Astrocyte (in vitro differentiated cells and primary cell): ENCODE measurements at regions not wholly inside any gene's neighbourhood (a gene's known extent, or its start where the extent isn't known, plus 50 kb on each side); places are given as distances from the start of the nearest gene placed in this dataset.

ENCODE experiments used
- DNase-seq: peaks from one replicate; pipeline ENCODE4 v3.0.0-alpha.2; 2010; ENCODE audit warnings: low read depth
- FAIRE-seq: peaks from 2 replicates; lab custom pipeline; 2011; peaks lifted over from hg19 to GRCh38; lab: Jason Lieb, UNC
- H2AFZ ChIP-seq: 2 replicates; pipeline ENCODE4 v1.6.0; 2012; ENCODE audit warnings: low read depth, low read length, inconsistent platforms
- H3K27ac ChIP-seq: 2 replicates; pipeline ENCODE4 v1.5.1; 2011; ENCODE audit warnings: low read depth, low read length, inconsistent platforms
- H3K27me3 ChIP-seq: 2 replicates; pipeline ENCODE4 v1.6.0; 2011; ENCODE audit warnings: low read length, inconsistent platforms; ENCODE audit not compliant: insufficient read depth
- H3K36me3 ChIP-seq: 2 replicates; pipeline ENCODE4 v1.5.1; 2011; ENCODE audit warnings: low read length, inconsistent platforms; ENCODE audit not compliant: insufficient read depth
- H3K4me1 ChIP-seq: 2 replicates; pipeline ENCODE4 v1.5.1; 2011; ENCODE audit warnings: low read length, inconsistent platforms; ENCODE audit not compliant: insufficient read depth
- H3K4me2 ChIP-seq: 2 replicates; pipeline ENCODE4 v1.6.0; 2012; ENCODE audit warnings: low read length, inconsistent platforms
- H3K4me3 ChIP-seq: 2 replicates; pipeline ENCODE4 v1.5.1; 2011; ENCODE audit warnings: low read depth, mild to moderate bottlenecking, low read length, inconsistent platforms; ENCODE audit not compliant: insufficient read depth
- H3K79me2 ChIP-seq: 2 replicates; pipeline ENCODE4 v1.6.0; 2012; ENCODE audit warnings: mild to moderate bottlenecking, low read length, inconsistent platforms; ENCODE audit not compliant: insufficient read depth
- H3K9ac ChIP-seq: 2 replicates; pipeline ENCODE4 v1.6.0; 2012; ENCODE audit warnings: mild to moderate bottlenecking, low read length, inconsistent platforms
- H3K9me3 ChIP-seq: 2 replicates; pipeline ENCODE4 v1.5.1; 2012; ENCODE audit warnings: low read depth, mild to moderate bottlenecking, low read length, inconsistent platforms; ENCODE audit not compliant: insufficient read depth
- H4K20me1 ChIP-seq: 2 replicates; pipeline ENCODE4 v1.6.0; 2012; ENCODE audit warnings: low read length, inconsistent platforms; ENCODE audit not compliant: insufficient read depth
- H3K27ac Mint-ChIP-seq: one replicate; pipeline ENCODE4 v1.8.0; 2021; ENCODE audit warnings: mild to moderate bottlenecking, mixed read lengths; ENCODE audit not compliant: unreplicated experiment
- H3K27me3 Mint-ChIP-seq: one replicate; pipeline ENCODE4 v1.8.0; 2021; ENCODE audit warnings: low read depth, mixed read lengths; ENCODE audit not compliant: unreplicated experiment
- H3K36me3 Mint-ChIP-seq: one replicate; pipeline ENCODE4 v1.8.0; 2021; ENCODE audit warnings: low read depth, mixed read lengths; ENCODE audit not compliant: unreplicated experiment
- H3K4me1 Mint-ChIP-seq: one replicate; pipeline ENCODE4 v1.8.0; 2021; ENCODE audit warnings: low read depth, mixed read lengths; ENCODE audit not compliant: unreplicated experiment
- H3K4me3 Mint-ChIP-seq: one replicate; pipeline ENCODE4 v1.8.0; 2021; ENCODE audit warnings: mild to moderate bottlenecking, moderate library complexity, mixed read lengths; ENCODE audit not compliant: unreplicated experiment
- H3K9me3 Mint-ChIP-seq: one replicate; pipeline ENCODE4 v1.8.0; 2021; ENCODE audit warnings: mild to moderate bottlenecking, mixed read lengths; ENCODE audit not compliant: unreplicated experiment
- EZH2 ChIP-seq: IDR thresholded peaks from 2 replicates; pipeline ENCODE4 v1.6.1; 2012; ENCODE audit warnings: mild to moderate bottlenecking, low read length, inconsistent platforms; ENCODE audit not compliant: insufficient read depth
- TF ChIP-seq, protein P1 (sequence below): IDR thresholded peaks from 2 replicates; pipeline ENCODE4 v1.5.1; 2011; ENCODE audit warnings: low read depth, mild to moderate bottlenecking, inconsistent platforms, low read length, moderate library complexity; ENCODE audit not compliant: insufficient read depth

DNA sequence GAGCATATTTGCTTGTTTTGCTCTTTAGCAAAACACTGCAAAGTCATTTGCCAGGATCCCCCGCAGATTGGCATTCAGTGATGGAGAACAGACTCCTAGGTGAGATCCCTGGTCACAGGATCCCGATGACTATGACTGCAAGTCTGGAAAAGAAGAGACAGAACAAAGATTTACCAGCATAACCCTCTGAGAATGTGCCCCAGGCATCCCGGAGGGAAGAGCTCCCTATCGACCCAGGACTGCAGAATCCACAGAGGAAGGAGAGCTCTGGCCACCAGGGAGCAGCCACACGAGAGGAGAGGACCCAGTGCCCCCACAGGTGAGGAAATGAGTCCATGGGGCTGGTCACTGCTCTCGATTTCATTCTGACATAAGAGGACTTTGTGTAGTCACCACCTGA is 105.2 kb downstream of the ZNF280B start:
- no peak for DNase-seq
- H3K4me2 ChIP-seq, result no peak overlapping the region
- no peaks in the 10 kb centered on the region for H3K9me3 ChIP-seq
- H3K9ac ChIP-seq, result no peak overlapping the region
- no peak overlapping the region for H3K4me3 ChIP-seq
- H3K27ac ChIP-seq, result no peak overlapping the region
- Mint-ChIP-seq H3K4me1 (no peaks in the 10 kb centered on the region), H3K27me3 (peaks cover 91% of the 10 kb centered on the region), H3K9me3 (peaks cover 2% of the 10 kb centered on the region), H3K4me3 (no peak overlapping the region), H3K36me3 (peaks cover 2% of the 10 kb centered on the region), H3K27ac (no peak overlapping the region)
- TF ChIP-seq, protein P1, sequence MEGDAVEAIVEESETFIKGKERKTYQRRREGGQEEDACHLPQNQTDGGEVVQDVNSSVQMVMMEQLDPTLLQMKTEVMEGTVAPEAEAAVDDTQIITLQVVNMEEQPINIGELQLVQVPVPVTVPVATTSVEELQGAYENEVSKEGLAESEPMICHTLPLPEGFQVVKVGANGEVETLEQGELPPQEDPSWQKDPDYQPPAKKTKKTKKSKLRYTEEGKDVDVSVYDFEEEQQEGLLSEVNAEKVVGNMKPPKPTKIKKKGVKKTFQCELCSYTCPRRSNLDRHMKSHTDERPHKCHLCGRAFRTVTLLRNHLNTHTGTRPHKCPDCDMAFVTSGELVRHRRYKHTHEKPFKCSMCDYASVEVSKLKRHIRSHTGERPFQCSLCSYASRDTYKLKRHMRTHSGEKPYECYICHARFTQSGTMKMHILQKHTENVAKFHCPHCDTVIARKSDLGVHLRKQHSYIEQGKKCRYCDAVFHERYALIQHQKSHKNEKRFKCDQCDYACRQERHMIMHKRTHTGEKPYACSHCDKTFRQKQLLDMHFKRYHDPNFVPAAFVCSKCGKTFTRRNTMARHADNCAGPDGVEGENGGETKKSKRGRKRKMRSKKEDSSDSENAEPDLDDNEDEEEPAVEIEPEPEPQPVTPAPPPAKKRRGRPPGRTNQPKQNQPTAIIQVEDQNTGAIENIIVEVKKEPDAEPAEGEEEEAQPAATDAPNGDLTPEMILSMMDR, result no peak
- no peak for TF ChIP-seq EZH2
- no peaks in the 10 kb centered on the region for H3K36me3 ChIP-seq
- no peaks in the 10 kb centered on the region for H3K4me1 ChIP-seq
- H3K79me2 ChIP-seq, result no peaks in the 10 kb centered on the region
- H4K20me1 ChIP-seq, result no peaks in the 10 kb centered on the region
- no peak overlapping the region for H2AFZ ChIP-seq
- FAIRE-seq, result no peak
- no peaks in the 10 kb centered on the region for H3K27me3 ChIP-seq

GRCh38 chr22:22403771-22404170 is 104.8 kb downstream of the ZNF280B start:
- Mint-ChIP-seq H3K4me3 (no peak overlapping the region), H3K4me1 (no peaks in the 10 kb centered on the region), H3K27ac (no peak overlapping the region), H3K27me3 (peaks cover 92% of the 10 kb centered on the region), H3K9me3 (peaks cover 4% of the 10 kb centered on the region), H3K36me3 (peaks cover 2% of the 10 kb centered on the region)
- Histone ChIP-seq H3K9me3 (no peaks in the 10 kb centered on the region), H4K20me1 (no peaks in the 10 kb centered on the region), H3K27ac (no peak overlapping the region), H3K4me3 (no peak overlapping the region), H2AFZ (no peak overlapping the region), H3K4me2 (no peak overlapping the region), H3K79me2 (no peaks in the 10 kb centered on the region), H3K4me1 (no peaks in the 10 kb centered on the region), H3K36me3 (no peaks in the 10 kb centered on the region), H3K27me3 (no peaks in the 10 kb centered on the region), H3K9ac (no peak overlapping the region)
- FAIRE-seq (no peak), DNase-seq (no peak)
- no peak for TF ChIP-seq EZH2
- TF ChIP-seq, protein P1, result no peak

DNA sequence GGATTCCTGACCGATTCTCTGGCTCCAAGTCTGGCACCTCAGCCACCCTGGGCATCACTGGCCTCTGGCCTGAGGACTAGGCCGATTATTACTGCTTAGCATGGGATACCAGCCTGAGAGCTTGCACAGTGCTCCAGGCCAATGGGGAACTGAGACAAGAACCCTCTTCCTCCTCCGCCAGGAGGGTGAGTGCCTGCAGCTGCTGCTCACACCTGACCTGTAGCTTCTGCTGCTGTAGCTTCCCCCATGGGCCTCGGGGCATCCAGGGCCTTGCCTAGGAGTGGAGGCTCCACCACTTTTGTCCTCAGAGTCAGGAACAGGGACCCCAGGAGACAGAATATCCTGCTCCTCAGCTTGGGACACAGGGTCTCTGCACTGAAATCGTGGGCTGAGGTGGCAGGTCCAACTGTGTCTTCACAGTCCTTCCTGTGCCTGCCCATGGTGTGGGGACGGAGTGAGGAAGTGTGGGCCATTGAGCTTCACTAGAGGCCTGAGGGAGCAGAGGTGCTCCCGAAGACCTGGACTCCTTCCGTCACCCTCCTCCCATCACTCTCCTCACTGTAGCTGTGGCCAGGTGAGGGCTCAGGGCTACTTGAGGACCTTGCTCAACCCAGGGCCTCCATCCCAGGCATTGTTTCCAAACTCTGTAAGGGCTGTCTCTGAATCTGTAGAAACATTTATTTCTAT is 103.8 kb downstream of the ZNF280B start:
- H3K36me3 ChIP-seq, result no peaks in the 10 kb centered on the region
- no peaks in the 10 kb centered on the region for H3K4me1 ChIP-seq
- no peak overlapping the region for H3K9ac ChIP-seq
- Mint-ChIP-seq H3K4me1 (no peaks in the 10 kb centered on the region), H3K9me3 (peaks cover 4% of the 10 kb centered on the region), H3K36me3 (peaks cover under 1% of the 10 kb centered on the region), H3K4me3 (no peak overlapping the region), H3K27me3 (peaks cover 91% of the 10 kb centered on the region), H3K27ac (no peak overlapping the region)
- DNase-seq (no peak), FAIRE-seq (no peak)
- H2AFZ ChIP-seq, result no peak overlapping the region
- no peak overlapping the region for H3K27ac ChIP-seq
- TF ChIP-seq EZH2, result no peak
- TF ChIP-seq, protein P1, result no peak
- no peak overlapping the region for H3K4me3 ChIP-seq
- H3K9me3 ChIP-seq, result no peaks in the 10 kb centered on the region
- no peak overlapping the region for H3K4me2 ChIP-seq
- H3K79me2 ChIP-seq, result no peaks in the 10 kb centered on the region
- H3K27me3 ChIP-seq, result no peaks in the 10 kb centered on the region
- H4K20me1 ChIP-seq, result no peaks in the 10 kb centered on the region
